ENCODE measurements at regions not wholly inside any gene's neighbourhood (a gene's known extent, or its start where the extent isn't known, plus 50 kb on each side); places are given as distances from the start of the nearest gene placed in this dataset.

DNA sequence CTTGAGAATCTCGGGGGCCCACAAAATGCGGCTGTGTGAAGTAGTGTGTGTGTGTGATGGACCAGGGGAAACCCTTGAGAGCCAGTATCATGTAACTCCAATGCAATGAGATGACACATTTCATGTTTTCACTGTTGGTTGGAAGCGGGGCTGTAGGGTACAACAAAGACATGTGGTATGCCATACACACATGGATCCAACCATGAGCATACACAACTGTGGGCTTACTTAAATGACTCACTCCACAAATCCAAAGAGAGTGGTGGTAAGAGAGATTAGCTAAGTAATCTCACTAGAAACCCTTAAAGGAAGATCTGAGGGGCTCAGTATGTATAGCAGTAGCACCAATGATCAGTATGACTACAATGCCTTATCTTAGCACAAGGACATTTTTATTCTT, 225.7 kb downstream of the SIPA1L2 start:
- Histone ChIP-seq H3K9me3 (ENCODE audit: low read depth) (no peaks in the 10 kb centered on the region), H3K4me1 (ENCODE audit: low read depth) (no peaks in the 10 kb centered on the region), H3K27me3 (no peaks in the 10 kb centered on the region), H3K36me3 (peaks cover 45% of the 10 kb centered on the region), H3K4me3 (no peak overlapping the region), H3K27ac (no peak overlapping the region)
- TF ChIP-seq, protein P1, sequence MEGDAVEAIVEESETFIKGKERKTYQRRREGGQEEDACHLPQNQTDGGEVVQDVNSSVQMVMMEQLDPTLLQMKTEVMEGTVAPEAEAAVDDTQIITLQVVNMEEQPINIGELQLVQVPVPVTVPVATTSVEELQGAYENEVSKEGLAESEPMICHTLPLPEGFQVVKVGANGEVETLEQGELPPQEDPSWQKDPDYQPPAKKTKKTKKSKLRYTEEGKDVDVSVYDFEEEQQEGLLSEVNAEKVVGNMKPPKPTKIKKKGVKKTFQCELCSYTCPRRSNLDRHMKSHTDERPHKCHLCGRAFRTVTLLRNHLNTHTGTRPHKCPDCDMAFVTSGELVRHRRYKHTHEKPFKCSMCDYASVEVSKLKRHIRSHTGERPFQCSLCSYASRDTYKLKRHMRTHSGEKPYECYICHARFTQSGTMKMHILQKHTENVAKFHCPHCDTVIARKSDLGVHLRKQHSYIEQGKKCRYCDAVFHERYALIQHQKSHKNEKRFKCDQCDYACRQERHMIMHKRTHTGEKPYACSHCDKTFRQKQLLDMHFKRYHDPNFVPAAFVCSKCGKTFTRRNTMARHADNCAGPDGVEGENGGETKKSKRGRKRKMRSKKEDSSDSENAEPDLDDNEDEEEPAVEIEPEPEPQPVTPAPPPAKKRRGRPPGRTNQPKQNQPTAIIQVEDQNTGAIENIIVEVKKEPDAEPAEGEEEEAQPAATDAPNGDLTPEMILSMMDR (IDR thresholded peaks at IDR 0.05; ENCODE audit: low read depth, low read length), result no peak
- DNase-seq (ENCODE audit: low read depth in 1 of 2, low spot score in 1 of 2), result no peak

DNA sequence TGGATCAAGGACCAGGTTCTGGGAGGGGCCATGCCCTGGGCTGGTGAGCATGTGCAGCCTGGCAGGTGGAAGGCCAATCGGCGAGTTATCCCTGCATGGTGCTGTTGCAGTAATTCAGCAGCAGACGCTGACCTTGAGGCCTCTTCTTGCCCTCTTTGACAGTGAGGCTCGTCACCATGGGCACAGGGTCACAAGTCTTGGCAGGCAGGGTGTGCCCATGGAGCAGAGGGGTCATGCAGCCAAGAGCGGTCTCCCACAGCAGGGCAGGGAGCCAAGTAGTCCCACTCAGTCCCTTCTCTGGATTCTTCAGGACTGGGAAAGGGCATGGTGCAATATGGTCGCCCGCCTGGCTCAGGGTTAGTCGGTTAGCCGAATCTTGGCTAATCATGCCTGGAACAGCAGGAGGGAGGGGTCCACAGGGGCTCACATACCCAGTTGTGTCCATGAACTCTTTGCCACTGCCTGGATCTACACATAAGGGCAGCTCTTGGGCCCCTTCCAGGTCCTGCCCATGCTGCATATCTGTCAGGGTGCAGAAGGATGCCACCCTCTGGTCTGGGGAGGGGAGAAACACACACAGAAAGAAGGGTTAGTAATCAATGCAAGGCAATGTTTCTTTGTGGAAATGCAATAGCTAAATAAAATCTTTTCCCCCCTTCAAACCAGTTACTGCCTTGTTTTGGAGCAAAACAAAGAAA, 226.8 kb downstream of the SIPA1L2 start:
- TF ChIP-seq, protein P1 (IDR thresholded peaks at IDR 0.05; ENCODE audit: low read depth, low read length), result no peak
- no peak overlapping the region for H3K4me3 ChIP-seq
- H3K27ac ChIP-seq, result no peak overlapping the region
- no peaks in the 10 kb centered on the region for H3K4me1 ChIP-seq (ENCODE audit: low read depth)
- H3K27me3 ChIP-seq, result no peaks in the 10 kb centered on the region
- DNase-seq (ENCODE audit: low read depth in 1 of 2, low spot score in 1 of 2), result no peak
- peaks cover 54% of the 10 kb centered on the region for H3K36me3 ChIP-seq
- H3K9me3 ChIP-seq (ENCODE audit: low read depth), result no peaks in the 10 kb centered on the region

- H3K9me3 ChIP-seq (ENCODE audit: low read depth), result no peaks in the 10 kb centered on the region
- no peaks in the 10 kb centered on the region for H3K27me3 ChIP-seq
- H3K27ac ChIP-seq, result peak overlapping the region; percentile 69
- TF ChIP-seq, protein P1 (IDR thresholded peaks at IDR 0.05; ENCODE audit: low read depth, low read length), result no peak
- H3K4me1 ChIP-seq (ENCODE audit: low read depth), result no peaks in the 10 kb centered on the region
- no peak for DNase-seq (ENCODE audit: low read depth in 1 of 2, low spot score in 1 of 2)
- H3K4me3 ChIP-seq, result no peak overlapping the region
- peaks cover 52% of the 10 kb centered on the region for H3K36me3 ChIP-seq
Observed at GRCh38 chr1:232398823-232399222, 231.1 kb downstream of the SIPA1L2 start.

DNA sequence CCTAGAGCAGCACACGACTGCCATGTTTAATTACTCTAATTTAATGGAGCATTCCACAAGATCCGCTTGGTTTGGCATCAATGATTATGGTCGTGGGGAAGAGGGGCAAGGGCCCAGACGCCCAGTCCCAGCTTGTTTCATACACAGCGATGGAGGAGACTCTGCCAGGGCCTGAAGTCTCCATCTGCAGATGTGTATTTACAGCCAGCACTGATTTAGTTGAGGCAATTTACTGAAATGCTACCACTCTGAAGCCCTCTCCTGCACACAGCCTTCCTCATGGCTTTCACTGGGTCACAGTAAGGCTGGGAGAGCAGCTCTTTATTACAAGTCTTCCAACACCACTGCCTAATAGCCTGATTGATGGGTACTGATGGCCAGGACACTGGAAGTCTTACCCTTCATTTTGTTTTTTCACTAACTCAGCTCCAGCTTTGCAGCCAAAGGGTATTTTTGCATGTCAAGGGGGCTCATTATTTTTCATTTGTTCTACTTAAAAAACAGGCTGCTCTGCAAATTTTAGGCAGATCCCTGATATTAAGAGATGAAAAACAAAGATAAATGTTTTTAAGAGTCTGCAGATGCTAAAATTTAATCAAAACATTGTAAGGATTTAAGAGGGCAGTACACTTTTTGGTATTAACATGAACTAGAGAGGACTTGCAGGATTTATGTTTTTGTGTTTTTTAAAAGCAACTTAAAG, 236.3 kb downstream of the SIPA1L2 start:
- H3K4me3 ChIP-seq, result no peak overlapping the region
- peaks cover 15% of the 10 kb centered on the region for H3K4me1 ChIP-seq (ENCODE audit: low read depth)
- TF ChIP-seq, protein P1 (IDR thresholded peaks at IDR 0.05; ENCODE audit: low read depth, low read length), result no peak
- no peaks in the 10 kb centered on the region for H3K27me3 ChIP-seq
- no peak overlapping the region for H3K27ac ChIP-seq
- no peaks in the 10 kb centered on the region for H3K9me3 ChIP-seq (ENCODE audit: low read depth)
- no peak for DNase-seq (ENCODE audit: low read depth in 1 of 2, low spot score in 1 of 2)
- peaks cover 10% of the 10 kb centered on the region for H3K36me3 ChIP-seq

GRCh38 chr1:232393010-232393409, 236.9 kb downstream of the SIPA1L2 start:
- TF ChIP-seq, protein P1 (IDR thresholded peaks at IDR 0.05; ENCODE audit: low read depth, low read length), result no peak
- H3K4me3 ChIP-seq, result no peak overlapping the region
- no peaks in the 10 kb centered on the region for H3K9me3 ChIP-seq (ENCODE audit: low read depth)
- no peak for DNase-seq (ENCODE audit: low read depth in 1 of 2, low spot score in 1 of 2)
- H3K27ac ChIP-seq, result no peak overlapping the region
- H3K27me3 ChIP-seq, result no peaks in the 10 kb centered on the region
- peaks cover 15% of the 10 kb centered on the region for H3K4me1 ChIP-seq (ENCODE audit: low read depth)
- peaks cover 5% of the 10 kb centered on the region for H3K36me3 ChIP-seq

All from cardiac muscle cell (in vitro differentiated cells and primary cell).